HAP-1 (cell line): ENCODE measurements at regions not wholly inside any gene's neighbourhood (a gene's known extent, or its start where the extent isn't known, plus 50 kb on each side); places are given as distances from the start of the nearest gene placed in this dataset.
"Not testable (repeated sequence)": the region's sequence is repeated elsewhere in the genome, so short reads cannot be mapped to it uniquely, and the experiment has no call there.

Experiments used
- DNase-seq, 2 experiments: peaks; one replicate each; pipeline ENCODE4 v3.0.0-alpha.2; 2016 to 2020; ENCODE audit warnings: low spot score in 2 of 2
- H3K27me3 ChIP-seq: fragments of 250-450 bp; sonication (Bioruptor Pico); 2 replicates; pipeline ENCODE4 v1.5.1; 2020; ENCODE audit warnings: low read depth, mild to moderate bottlenecking, moderate library complexity
- H3K36me3 ChIP-seq: fragments of 250-450 bp; sonication (Bioruptor Pico); replicated peaks from 2 replicates; pipeline ENCODE4 v1.5.1; 2020; ENCODE audit warnings: mild to moderate bottlenecking
- H3K4me1 ChIP-seq: fragments of 250-450 bp; sonication (Bioruptor Pico); 2 replicates; pipeline ENCODE4 v1.5.1; 2020; ENCODE audit warnings: mild to moderate bottlenecking
- H3K4me3 ChIP-seq: fragments of 250-450 bp; sonication (Bioruptor Pico); 2 replicates; pipeline ENCODE4 v1.5.1; 2020; ENCODE audit warnings: mild to moderate bottlenecking, moderate library complexity
- H3K9me3 ChIP-seq: fragments of 250-450 bp; sonication (Bioruptor Pico); 2 replicates; pipeline ENCODE4 v1.5.1; 2020; ENCODE audit warnings: mild to moderate bottlenecking, moderate library complexity
- in situ Hi-C: fragments of 300-500 bp; cut with MboI; formaldehyde crosslinking; loops from 3 replicates; pipeline ENCODE4 v1.14.3; 2020; ENCODE audit warnings: low sequenced_read_pairs, inconsistent platforms, mixed read lengths

DNA sequence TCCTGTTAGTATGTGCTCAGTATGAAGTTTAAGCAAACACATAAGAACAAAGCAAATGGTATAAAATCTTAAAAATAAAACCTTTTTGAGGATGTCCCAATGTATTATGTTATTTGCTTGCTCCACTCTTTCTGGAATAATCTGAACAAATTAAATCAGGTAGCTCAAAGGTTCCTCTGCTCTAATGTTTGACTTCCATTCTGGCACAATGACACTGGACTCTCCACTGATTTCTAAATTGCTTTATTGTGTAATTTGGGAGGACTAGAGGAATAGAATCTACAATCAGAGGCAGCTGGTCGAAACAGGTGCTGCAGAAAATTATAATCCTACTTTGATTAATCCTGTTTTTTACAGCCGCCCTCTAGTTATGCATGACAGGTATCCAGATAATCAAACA lies 523.7 kb upstream of the FOXG1 start:
- Histone ChIP-seq H3K4me1 (no peaks in the 10 kb centered on the region), H3K27me3 (no peaks in the 10 kb centered on the region), H3K4me3 (no peak overlapping the region), H3K9me3 (no peaks in the 10 kb centered on the region; the same call in 1 of the 2 replicates), H3K36me3 (no peaks in the 10 kb centered on the region)
- DNase-seq: no peak
- in situ Hi-C loops: no loop called here

DNA sequence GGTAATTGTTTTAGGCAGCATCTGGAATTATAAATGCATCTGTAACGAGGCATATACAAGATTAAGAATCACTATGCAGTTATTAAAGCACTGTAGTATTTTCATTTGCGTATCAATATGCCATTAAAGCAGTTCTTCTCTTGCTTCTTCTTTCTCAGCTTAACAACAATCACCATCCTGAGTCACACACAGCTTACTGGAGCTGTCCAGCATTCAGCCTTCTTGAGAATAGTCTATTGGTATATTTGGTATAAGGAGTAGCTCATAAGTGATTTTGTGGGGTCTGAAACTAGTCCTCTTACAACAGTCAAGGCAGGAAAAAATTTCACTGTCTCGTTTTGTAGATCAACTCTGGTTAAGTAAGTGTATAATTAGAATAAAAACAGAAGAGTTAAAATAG lies 523.0 kb upstream of the FOXG1 start:
- no peak overlapping the region for H3K4me3 ChIP-seq
- DNase-seq: no peak
- H3K27me3 ChIP-seq: no peaks in the 10 kb centered on the region
- in situ Hi-C loops: no loop called here
- H3K9me3 ChIP-seq: no peaks in the 10 kb centered on the region; the same call in 1 of the 2 replicates
- no peaks in the 10 kb centered on the region for H3K36me3 ChIP-seq
- no peaks in the 10 kb centered on the region for H3K4me1 ChIP-seq

DNA sequence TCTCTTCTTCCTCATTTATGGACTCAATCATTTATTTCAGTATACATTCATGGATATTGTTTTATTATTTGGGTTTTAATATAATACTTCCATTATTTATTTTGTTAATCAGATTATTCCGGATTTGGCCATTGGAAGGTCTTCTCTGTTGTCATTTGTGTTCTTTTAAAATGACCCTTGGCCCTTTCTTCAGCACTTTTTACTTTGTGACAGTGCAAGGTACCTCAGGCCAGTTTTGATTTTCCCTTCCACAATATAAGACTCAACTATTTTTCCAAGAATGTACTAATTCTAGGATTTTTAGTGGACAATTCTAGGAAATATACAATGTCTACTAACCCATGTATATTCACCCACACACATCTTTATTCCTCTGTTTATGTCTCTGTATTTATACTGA lies 521.4 kb upstream of the FOXG1 start:
- in situ Hi-C loops: no loop called here
- Histone ChIP-seq H3K4me3 (no peak overlapping the region), H3K27me3 (no peaks in the 10 kb centered on the region), H3K9me3 (no peaks in the 10 kb centered on the region; the same call in 1 of the 2 replicates), H3K36me3 (no peaks in the 10 kb centered on the region), H3K4me1 (no peaks in the 10 kb centered on the region)
- no peak for DNase-seq

DNA sequence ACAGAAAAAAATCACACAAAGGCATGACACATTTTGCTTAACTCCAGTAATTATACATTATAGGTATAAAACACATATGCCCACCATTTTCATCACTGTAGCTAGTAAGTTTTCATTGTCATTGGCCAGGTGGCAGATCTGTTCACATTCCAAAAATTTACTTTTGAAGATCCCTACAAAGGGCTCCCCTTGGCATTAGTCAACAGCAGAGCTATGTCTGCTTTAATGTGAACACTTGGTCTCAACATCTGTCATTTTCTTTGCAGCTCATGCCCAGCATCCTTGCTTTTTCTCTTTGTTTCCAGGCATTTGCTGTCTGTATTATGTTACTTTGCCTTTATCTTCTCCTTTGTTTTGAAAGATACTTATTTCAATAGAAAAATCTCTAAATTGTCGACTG lies 519.1 kb upstream of the FOXG1 start:
- in situ Hi-C loops: no loop called here
- Histone ChIP-seq H3K36me3 (no peaks in the 10 kb centered on the region), H3K9me3 (no peaks in the 10 kb centered on the region; the same call in 1 of the 2 replicates)

DNA sequence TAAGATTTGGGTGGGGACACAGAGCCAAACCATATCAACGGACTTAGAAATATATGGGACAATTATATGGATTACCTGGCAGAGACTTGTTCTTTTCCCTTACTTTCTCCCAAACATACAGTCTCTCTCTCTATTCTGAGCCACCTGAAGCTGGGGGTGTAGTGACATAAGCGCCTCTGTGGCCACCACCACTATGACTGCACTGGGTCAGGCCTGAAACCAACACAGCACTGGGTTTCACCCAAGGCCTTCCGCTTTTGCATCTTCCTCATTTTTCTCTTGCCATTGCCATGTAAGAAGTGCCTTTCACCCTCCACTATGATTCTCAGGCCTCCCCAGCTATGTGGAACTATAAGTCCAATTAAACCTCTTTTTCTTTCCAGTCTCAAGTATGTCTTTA lies 514.5 kb upstream of the FOXG1 start:
- H3K27me3 ChIP-seq, H3K9me3 ChIP-seq, DNase-seq, H3K36me3 ChIP-seq, in situ Hi-C loops, H3K4me3 ChIP-seq, H3K4me1 ChIP-seq: not testable (repeated sequence)

More for the DNA sequence above, 519.1 kb upstream of the FOXG1 start:
- no peaks in the 10 kb centered on the region for H3K4me1 ChIP-seq
- no peak for DNase-seq
- no peak overlapping the region for H3K4me3 ChIP-seq
- no peaks in the 10 kb centered on the region for H3K27me3 ChIP-seq

DNA sequence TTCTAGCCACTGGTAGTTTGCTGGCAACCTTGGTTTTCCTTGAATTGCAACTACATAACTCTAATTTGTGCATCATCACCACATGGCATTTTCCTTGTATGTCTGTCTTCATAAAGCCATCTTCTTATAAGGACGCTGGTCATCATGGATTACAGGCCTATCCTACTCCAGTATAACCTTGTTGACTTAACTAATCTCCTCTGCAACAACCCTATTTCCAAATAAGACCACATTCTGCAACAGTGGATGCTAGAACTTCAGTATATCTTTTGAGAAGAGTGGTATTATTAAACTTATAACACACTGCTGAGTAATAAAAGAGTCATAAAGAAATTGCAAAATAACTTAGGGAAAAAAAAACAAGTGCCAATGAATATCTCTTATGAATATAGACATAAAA lies 511.8 kb upstream of the FOXG1 start:
- no peak overlapping the region for H3K4me3 ChIP-seq
- no peak for DNase-seq
- in situ Hi-C loops: no loop called here

DNA sequence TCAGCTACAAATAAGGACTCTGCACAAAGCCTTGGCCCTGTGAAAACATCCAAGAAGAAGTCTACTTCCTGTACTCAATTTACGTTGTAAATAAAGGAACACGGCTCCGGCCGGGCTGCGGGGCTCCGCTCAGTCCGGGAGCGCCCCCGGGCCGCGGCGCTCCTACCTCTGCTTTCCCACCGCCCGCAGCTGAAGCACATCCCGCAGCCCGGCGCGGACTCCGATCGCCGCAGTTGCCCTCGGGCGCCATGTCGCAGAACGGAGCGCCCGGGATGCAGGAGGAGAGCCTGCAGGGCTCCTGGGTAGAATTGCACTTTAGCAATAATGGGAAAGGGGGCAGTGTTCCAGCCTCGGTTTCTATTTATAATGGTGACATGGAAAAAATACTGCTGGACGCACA lies 502.3 kb upstream of the FOXG1 start:
- no peak for DNase-seq
- no peaks in the 10 kb centered on the region for H3K9me3 ChIP-seq
- H3K4me3 ChIP-seq: no peak overlapping the region
- H3K27me3 ChIP-seq: no peaks in the 10 kb centered on the region
- in situ Hi-C loops: no loop called here
- H3K36me3 ChIP-seq: no peaks in the 10 kb centered on the region
- H3K4me1 ChIP-seq: no peaks in the 10 kb centered on the region

More for the DNA sequence above, 511.8 kb upstream of the FOXG1 start:
- no peaks in the 10 kb centered on the region for H3K27me3 ChIP-seq
- peaks cover 3% of the 10 kb centered on the region; the same call in 1 of the 2 replicates for H3K9me3 ChIP-seq
- H3K36me3 ChIP-seq: no peaks in the 10 kb centered on the region
- no peaks in the 10 kb centered on the region for H3K4me1 ChIP-seq

DNA sequence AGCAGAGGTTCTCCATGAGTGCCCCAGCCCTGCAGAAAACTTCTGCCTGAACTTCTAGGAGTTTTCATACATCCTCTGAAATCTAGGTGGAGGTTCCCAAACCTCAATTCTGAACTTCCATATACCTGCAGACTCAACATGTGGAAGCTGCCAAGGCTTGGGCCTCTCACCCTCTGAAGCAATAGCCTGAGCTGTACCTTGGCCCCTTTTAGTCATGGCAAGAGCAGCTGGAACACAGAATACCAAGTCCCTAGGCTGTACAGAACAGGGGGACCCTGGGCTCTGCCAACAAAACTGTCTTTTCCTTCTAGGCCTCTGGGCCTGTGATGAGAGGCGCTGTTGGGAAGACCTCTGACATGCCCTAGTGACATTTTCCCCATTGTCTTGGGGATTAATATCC lies 494.3 kb upstream of the FOXG1 start:
- Histone ChIP-seq H3K4me1 (no peaks in the 10 kb centered on the region), H3K36me3 (no peaks in the 10 kb centered on the region), H3K9me3 (peaks cover 1% of the 10 kb centered on the region; the same call in 1 of the 2 replicates), H3K27me3 (no peaks in the 10 kb centered on the region), H3K4me3 (no peak overlapping the region)
- DNase-seq: no peak
- in situ Hi-C loops: no loop called here

DNA sequence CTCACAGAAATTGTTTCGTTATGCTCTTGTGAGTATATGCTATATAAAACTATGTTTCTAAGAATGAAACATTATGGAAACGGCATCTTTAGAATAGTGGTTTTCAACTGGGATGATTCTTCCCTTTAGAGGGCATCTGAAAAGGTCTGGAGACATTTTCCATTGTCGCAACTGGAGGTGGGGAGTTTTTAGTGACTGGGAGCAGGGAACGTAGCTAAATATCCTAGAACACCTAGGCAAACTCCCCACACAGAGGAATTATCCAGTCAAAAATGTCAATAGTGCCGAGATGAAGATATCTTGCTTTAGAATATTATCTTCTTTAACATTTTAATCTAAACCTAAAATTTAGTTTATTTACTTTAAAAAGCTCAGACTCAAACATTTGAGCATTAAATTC lies 486.1 kb upstream of the FOXG1 start:
- DNase-seq: no peak
- in situ Hi-C loops: no loop called here
- H3K4me1 ChIP-seq: no peaks in the 10 kb centered on the region
- no peaks in the 10 kb centered on the region for H3K27me3 ChIP-seq
- H3K36me3 ChIP-seq: no peaks in the 10 kb centered on the region
- H3K4me3 ChIP-seq: no peak overlapping the region
- peaks cover 4% of the 10 kb centered on the region; the same call in 1 of the 2 replicates for H3K9me3 ChIP-seq

DNA sequence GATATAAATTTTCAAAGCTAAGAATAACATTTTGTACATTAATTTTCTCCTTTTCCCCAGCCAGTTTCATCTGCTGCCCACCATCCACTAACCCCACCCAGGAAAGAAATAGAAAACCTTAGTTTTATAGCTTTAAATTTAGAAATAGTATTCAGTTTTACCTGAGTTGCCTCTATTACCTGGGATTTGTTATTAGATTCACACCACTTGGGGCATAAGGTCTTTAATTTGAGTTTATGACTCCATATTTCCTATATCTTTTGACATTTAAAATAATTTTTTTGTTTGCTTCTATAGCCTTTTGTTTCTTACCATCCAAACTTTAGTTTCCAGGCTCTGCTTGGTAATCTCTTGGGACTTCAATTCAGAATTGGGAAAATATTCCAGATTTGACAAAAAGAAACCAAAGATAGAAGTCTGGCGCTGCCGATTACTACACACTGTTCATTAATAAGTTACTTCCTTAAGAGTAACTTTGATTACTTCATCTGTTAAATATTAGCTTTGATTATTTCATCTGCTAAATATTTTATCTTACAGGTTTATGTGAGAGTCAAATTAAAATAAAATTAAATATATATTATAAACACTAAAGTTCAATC lies 485.5 kb upstream of the FOXG1 start:
- no peaks in the 10 kb centered on the region for H3K36me3 ChIP-seq
- peaks cover 4% of the 10 kb centered on the region; the same call in 1 of the 2 replicates for H3K9me3 ChIP-seq
- in situ Hi-C loops: no loop called here
- H3K27me3 ChIP-seq: no peaks in the 10 kb centered on the region
- H3K4me1 ChIP-seq: no peaks in the 10 kb centered on the region
- H3K4me3 ChIP-seq: no peak overlapping the region
- DNase-seq: no peak

DNA sequence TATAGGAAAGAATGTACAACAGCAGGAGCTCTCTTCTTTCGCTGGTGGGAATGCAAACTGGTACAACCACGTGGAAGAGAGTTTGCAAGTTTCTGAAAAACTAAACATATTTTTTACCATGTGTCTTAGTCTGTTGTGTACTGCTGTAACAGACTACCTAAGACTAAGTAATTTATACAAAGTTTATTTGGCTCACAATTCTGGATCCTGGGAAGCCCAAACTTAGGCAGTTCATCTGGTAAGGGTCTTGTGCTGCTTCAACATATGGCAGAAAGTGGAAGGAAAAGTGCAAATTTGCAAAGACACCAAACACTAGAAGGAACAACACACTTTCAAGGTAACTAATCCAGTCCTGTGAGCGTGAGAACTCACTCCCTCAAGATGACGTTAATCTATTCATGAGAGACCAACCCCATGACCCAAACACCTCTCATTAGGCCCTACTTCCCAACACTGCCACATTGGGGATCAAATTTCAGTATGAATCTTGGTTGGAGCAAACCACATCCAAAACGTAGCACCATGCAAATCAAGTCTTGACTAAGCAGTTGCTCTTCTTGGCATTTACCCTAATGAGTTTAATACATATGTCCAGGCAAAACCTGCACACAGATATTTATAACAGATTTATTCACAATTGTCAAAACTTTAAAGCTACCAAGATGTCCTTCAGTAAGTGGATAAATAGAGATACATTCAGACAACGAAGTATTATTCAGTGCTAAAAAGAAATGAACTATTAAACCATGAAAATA lies 481.9 kb upstream of the FOXG1 start:
- Histone ChIP-seq H3K4me1 (no peaks in the 10 kb centered on the region), H3K27me3 (no peaks in the 10 kb centered on the region), H3K36me3 (no peaks in the 10 kb centered on the region), H3K4me3 (no peak overlapping the region), H3K9me3 (no peaks in the 10 kb centered on the region)
- no peak for DNase-seq
- in situ Hi-C loops: no loop called here

DNA sequence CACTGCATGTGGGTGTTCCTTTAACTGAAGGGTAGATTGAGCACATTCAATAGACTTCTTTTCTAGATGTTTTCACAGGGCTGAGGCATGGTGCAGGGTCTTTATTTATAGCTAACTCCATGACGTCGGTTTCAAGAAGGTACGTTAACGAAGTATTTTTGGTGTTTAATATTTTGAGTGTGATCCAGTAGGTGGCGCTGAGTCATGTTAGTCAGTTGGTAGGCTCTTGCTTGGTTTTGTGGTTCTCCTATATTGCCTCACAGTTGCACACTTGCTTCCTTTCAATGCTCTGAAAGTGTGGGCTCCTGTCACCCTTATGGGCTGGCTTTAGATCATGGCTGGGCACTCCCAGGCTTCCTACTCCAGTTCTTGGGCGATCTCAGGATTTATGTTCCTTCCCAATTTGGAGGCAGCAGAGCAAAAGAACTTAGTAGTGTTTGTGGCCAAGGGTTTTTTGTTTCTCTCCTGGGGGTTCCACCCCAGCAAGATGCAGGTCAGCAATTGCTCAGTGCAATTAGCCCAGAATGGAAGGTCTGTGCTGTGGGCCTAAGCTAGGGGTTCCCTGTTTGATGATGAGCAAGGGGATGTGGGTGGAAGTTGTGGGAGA lies 471.6 kb upstream of the FOXG1 start:
- H3K4me1 ChIP-seq: no peaks in the 10 kb centered on the region
- no peak overlapping the region for H3K4me3 ChIP-seq
- H3K27me3 ChIP-seq: no peaks in the 10 kb centered on the region
- in situ Hi-C loops: no loop called here
- no peaks in the 10 kb centered on the region for H3K9me3 ChIP-seq
- DNase-seq: no peak
- no peaks in the 10 kb centered on the region for H3K36me3 ChIP-seq

DNA sequence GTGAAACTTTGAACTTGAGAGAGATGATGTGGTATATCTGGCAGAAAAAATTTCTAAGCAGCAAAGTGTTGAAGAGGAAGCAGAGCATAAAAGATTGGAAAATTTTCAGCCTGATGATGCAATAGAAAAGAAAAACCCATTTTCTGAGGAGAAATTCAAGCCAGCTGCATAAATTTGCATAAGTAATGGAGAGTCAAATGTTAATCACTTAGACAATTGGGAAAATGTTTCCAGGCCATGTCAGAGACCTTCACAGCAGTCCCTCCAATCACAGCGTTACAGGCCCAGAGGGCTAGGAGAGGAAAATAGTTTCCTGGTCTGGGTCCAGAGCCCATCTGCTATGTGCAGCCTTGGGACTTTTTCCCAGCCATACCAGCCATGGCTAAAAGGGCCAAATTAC lies 469.0 kb upstream of the FOXG1 start:
- in situ Hi-C loops: no loop called here
- Histone ChIP-seq H3K27me3 (no peaks in the 10 kb centered on the region), H3K9me3 (no peaks in the 10 kb centered on the region), H3K4me1 (no peaks in the 10 kb centered on the region), H3K4me3 (no peak overlapping the region), H3K36me3 (no peaks in the 10 kb centered on the region)
- no peak for DNase-seq

DNA sequence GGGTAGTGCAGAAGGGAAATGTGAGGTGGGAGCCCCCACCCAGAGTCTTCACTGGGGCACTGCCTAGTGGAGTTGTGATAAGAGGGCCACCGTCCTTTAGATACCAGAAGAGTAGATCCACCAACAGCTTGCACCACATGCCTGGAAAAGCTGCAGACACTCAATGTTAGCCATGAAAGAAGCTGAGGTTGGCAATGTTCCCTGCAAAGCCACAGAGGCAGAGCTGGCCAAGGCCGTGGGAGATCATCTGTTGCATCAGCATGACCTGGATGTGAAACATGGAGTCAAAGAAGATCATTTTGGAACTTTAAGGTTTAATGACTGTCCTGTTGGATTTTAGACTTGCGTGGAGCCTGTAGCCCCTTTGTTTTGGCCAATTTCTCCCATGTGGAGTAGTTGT lies 468.4 kb upstream of the FOXG1 start:
- H3K9me3 ChIP-seq: no peaks in the 10 kb centered on the region
- no peaks in the 10 kb centered on the region for H3K36me3 ChIP-seq
- H3K27me3 ChIP-seq: no peaks in the 10 kb centered on the region
- in situ Hi-C loops: no loop called here
- DNase-seq: no peak
- H3K4me1 ChIP-seq: no peaks in the 10 kb centered on the region
- H3K4me3 ChIP-seq: no peak overlapping the region
